Sigmoid colon (tissue), 6 donors: ENCODE measurements at regions not wholly inside any gene's neighbourhood (a gene's known extent, or its start where the extent isn't known, plus 50 kb on each side); places are given as distances from the start of the nearest gene placed in this dataset.

Experiments used
- DNase-seq: peaks from one replicate; pipeline ENCODE4 v3.0.0-alpha.2; 2019
- H3K27ac ChIP-seq, 4 donors: fragments of 200-600 bp; sonication (generic); one replicate each; pipeline ENCODE4 v1.5.1; 2016 to 2019; ENCODE audit warnings: mild to moderate bottlenecking in 1 of 4
- H3K27me3 ChIP-seq, 3 donors: fragments of 200-600 bp; sonication (generic); one replicate each; pipeline ENCODE4 v1.5.1; 2019; ENCODE audit warnings: mild to moderate bottlenecking in 1 of 3
- H3K36me3 ChIP-seq, 4 donors: fragments of 200-600 bp; sonication (generic); one replicate each; pipeline ENCODE4 v1.5.1; 2016 to 2019
- H3K4me1 ChIP-seq, 4 donors: fragments of 200-600 bp; sonication (generic); one replicate each; pipeline ENCODE4 v1.5.1; 2017 to 2019
- H3K4me3 ChIP-seq, 4 donors: fragments of 200-600 bp; sonication (generic); one replicate each; pipeline ENCODE4 v1.5.1; 2017 to 2019; ENCODE audit warnings: mild to moderate bottlenecking in 2 of 4, moderate library complexity in 1 of 4
- H3K9me3 ChIP-seq, 4 donors: fragments of 200-600 bp in 3 of 4; sonication (generic) in 3 of 4; one replicate each; pipeline versions ENCODE4 v1.5.1 to v1.6.1; 2013 to 2019
- CTCF ChIP-seq, 4 experiments: fragments of 450-650 bp in 3 of 4; fragments of 200-600 bp in 1 of 4; IDR thresholded peaks; one replicate each; pipeline ENCODE4 v1.5.1; 2016 to 2019; ENCODE audit warnings: antibody characterized with exemption in 4 of 4, mild to moderate bottlenecking in 3 of 4, moderate library complexity in 2 of 4
- EP300 ChIP-seq, 4 donors: sonication (generic); formaldehyde crosslinking; IDR thresholded peaks; one replicate each; pipeline ENCODE4 v1.6.1; 2017; ENCODE audit warnings: antibody characterized with exemption in 4 of 4
- POLR2A ChIP-seq, 2 donors: fragments of 450-650 bp; IDR thresholded peaks; one replicate each; pipeline ENCODE4 v1.6.1; 2016; ENCODE audit warnings: antibody characterized with exemption in 2 of 2, mild to moderate bottlenecking in 2 of 2, moderate library complexity in 2 of 2
- POLR2AphosphoS5 ChIP-seq, 4 donors: sonication (generic); formaldehyde crosslinking; IDR thresholded peaks; one replicate each; pipeline ENCODE4 v1.6.1; 2017; ENCODE audit warnings: antibody characterized with exemption in 4 of 4
- WGBS, 2 donors: extraction: QIAGEN DNeasy Blood & Tissue Kit; methylation state at CpG; one replicate each; pipeline ENCODE4 v1.1.7; 2013; 5-methylcytosine and 5-hydroxymethylcytosine counted together
- intact Hi-C: fragments of 100-400 bp; cut with DNase I; formaldehyde crosslinking; loops from one replicate; pipeline ENCODE4 v1.15.1; 2023
- donor health status: healthy with polysubstance abuse.
- donor health status: healthy.

GRCh38 chr7:32171248-32171647 lies 101.0 kb upstream of the PDE1C start:
- intact Hi-C loops, result no loop called here
- 49 to 71% methylated on average over 2 of the region's 2 CpGs for WGBS, 2 donors
- Histone ChIP-seq H3K27ac (no peak overlapping the region), H3K36me3 (no peaks in the 10 kb centered on the region), H3K27me3 (no peaks in the 10 kb centered on the region), H3K4me1 (no peaks in the 10 kb centered on the region), H3K9me3 (no peaks in the 10 kb centered on the region), H3K4me3 (no peak overlapping the region)
- TF ChIP-seq POLR2AphosphoS5 (IDR thresholded peaks at IDR 0.05) (no peak), POLR2A (IDR thresholded peaks at IDR 0.05) (no peak), EP300 (IDR thresholded peaks at IDR 0.05) (no peak), CTCF (IDR thresholded peaks at IDR 0.05) (no peak)
- no peak for DNase-seq

DNA sequence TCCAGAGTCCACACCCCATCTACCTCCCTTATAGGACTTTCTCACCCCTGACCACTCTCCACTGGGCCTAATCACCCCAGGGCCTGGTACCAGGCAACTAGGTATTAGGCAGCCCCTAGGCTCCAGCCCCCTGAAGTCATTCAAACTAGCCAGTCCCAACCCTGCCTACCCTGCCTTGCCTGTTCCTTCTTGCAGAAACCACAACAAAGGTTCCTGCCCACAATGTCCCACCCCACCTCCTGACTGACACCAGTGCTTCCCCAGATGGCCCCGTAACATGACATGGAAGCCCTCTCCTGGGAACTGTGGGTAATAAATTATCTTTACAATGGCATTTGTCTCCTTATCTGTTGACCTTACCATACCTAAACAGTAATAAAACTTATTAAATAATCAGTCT lies 100.6 kb upstream of the PDE1C start:
- no peaks in the 10 kb centered on the region for H3K36me3 ChIP-seq
- intact Hi-C loops, result no loop called here
- no peaks in the 10 kb centered on the region for H3K4me1 ChIP-seq
- H3K27me3 ChIP-seq, result no peaks in the 10 kb centered on the region
- 35 to 70% methylated on average over 1 of the region's 1 CpG for WGBS, 2 donors
- no peak for DNase-seq
- TF ChIP-seq CTCF (IDR thresholded peaks at IDR 0.05) (no peak), POLR2AphosphoS5 (IDR thresholded peaks at IDR 0.05) (no peak), POLR2A (IDR thresholded peaks at IDR 0.05) (no peak), EP300 (IDR thresholded peaks at IDR 0.05) (no peak)
- no peak overlapping the region for H3K27ac ChIP-seq
- no peaks in the 10 kb centered on the region for H3K9me3 ChIP-seq
- H3K4me3 ChIP-seq, result no peak overlapping the region

DNA sequence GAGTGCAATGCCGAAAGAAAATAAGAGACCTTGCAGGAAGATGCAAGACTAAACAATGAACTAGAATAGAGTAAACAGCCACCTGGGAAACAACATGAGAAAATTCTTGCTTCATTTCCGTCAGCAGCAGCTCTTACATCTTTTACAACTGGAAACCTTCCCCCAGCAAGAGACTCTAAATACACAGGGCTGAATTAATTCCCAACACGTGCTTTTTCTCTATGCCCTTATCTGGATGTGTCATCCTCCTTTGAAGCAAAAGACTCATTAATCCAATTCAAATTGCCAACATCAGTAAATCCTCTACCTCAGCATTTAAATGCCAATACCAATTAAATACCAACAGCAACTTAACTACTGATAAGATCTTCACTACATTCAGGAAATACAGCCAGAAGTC lies 99.0 kb upstream of the PDE1C start:
- no peak overlapping the region for H3K27ac ChIP-seq
- H3K9me3 ChIP-seq, result no peaks in the 10 kb centered on the region
- no peak overlapping the region for H3K4me3 ChIP-seq
- TF ChIP-seq POLR2AphosphoS5 (IDR thresholded peaks at IDR 0.05) (no peak), EP300 (IDR thresholded peaks at IDR 0.05) (no peak), CTCF (IDR thresholded peaks at IDR 0.05) (no peak), POLR2A (IDR thresholded peaks at IDR 0.05) (no peak)
- intact Hi-C loops, result no loop called here
- no peaks in the 10 kb centered on the region for H3K4me1 ChIP-seq
- 36 to 65% methylated on average over 3 of the region's 3 CpGs for WGBS, 2 donors
- H3K36me3 ChIP-seq, result no peaks in the 10 kb centered on the region
- DNase-seq, result no peak
- H3K27me3 ChIP-seq, result no peaks in the 10 kb centered on the region

DNA sequence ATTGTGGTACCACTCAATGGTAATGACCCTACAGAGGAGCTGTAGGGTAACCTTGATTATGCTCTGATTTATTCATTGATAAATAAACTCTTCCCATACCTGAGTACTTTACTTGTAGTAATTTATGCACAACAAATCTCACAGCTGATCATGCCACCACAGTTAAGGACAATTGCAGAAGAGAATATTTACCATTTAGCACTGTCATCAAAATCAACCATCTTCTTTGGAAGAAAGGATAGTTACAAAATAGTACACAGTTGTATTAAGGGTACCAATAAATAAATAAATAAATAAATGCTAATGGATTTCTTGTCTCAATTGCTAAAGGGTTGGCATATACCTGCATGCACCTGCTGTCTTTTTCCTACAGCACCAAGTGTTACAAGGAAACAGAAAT lies 97.6 kb upstream of the PDE1C start:
- Histone ChIP-seq H3K36me3 (no peaks in the 10 kb centered on the region), H3K4me3 (no peak overlapping the region), H3K9me3 (no peaks in the 10 kb centered on the region), H3K27me3 (no peaks in the 10 kb centered on the region), H3K27ac (no peak overlapping the region), H3K4me1 (peaks cover 0 to 12% (median 10%) of the 10 kb centered on the region in 4 donors)
- DNase-seq, result no peak
- intact Hi-C loops, result no loop called here
- no peak for TF ChIP-seq POLR2AphosphoS5 (IDR thresholded peaks at IDR 0.05)
- no peak for TF ChIP-seq POLR2A (IDR thresholded peaks at IDR 0.05)
- TF ChIP-seq EP300 (IDR thresholded peaks at IDR 0.05), result no peak
- TF ChIP-seq CTCF (IDR thresholded peaks at IDR 0.05), result no peak

DNA sequence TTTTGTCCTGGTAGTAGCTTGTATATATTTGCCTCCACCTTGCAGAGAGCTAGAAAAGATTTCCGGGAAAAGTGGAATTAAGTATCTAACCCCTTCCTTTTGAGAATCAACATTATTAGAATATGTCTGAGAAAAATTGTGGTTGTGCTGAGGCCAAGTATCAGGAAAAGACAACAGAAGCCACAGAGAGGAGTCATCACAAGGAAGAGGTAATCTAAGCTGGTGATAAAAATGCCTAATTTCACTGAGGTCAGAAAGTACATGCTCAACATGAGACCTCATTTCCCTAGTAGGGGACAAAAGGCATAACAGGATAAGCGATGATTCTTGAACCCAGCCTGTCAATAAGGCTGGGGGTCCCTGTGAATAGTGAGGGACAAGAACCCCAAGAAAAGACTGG lies 97.0 kb upstream of the PDE1C start:
- Histone ChIP-seq H3K4me3 (no peak overlapping the region), H3K27me3 (no peaks in the 10 kb centered on the region), H3K27ac (no peak overlapping the region), H3K4me1 (peaks cover 0 to 17% (median 10%) of the 10 kb centered on the region in 4 donors), H3K36me3 (no peaks in the 10 kb centered on the region), H3K9me3 (no peaks in the 10 kb centered on the region)
- TF ChIP-seq CTCF (IDR thresholded peaks at IDR 0.05), result no peak
- TF ChIP-seq EP300 (IDR thresholded peaks at IDR 0.05), result no peak
- TF ChIP-seq POLR2AphosphoS5 (IDR thresholded peaks at IDR 0.05), result no peak
- TF ChIP-seq POLR2A (IDR thresholded peaks at IDR 0.05), result no peak
- 90 to 92% methylated on average over 2 of the region's 2 CpGs for WGBS, 2 donors
- DNase-seq, result no peak
- intact Hi-C loops, result no loop called here
